Mesendoderm (in vitro differentiated cells): ENCODE measurements at regions not wholly inside any gene's neighbourhood (a gene's known extent, or its start where the extent isn't known, plus 50 kb on each side); places are given as distances from the start of the nearest gene placed in this dataset.
"Not testable (repeated sequence)": the region's sequence is repeated elsewhere in the genome, so short reads cannot be mapped to it uniquely, and the experiment has no call there.

ENCODE experiments used
- DNase-seq: peaks from one replicate; pipeline ENCODE4 v3.0.0; 2013
- H2AK5ac ChIP-seq: 2 replicates; pipeline ENCODE4 v1.6.1; 2013; ENCODE audit warnings: low read length, inconsistent platforms
- H2BK120ac ChIP-seq: 2 replicates; pipeline ENCODE4 v1.6.1; 2013; ENCODE audit warnings: low read depth, mild to moderate bottlenecking, low read length, moderate library complexity, mixed read lengths
- H2BK15ac ChIP-seq: replicated peaks from 2 replicates; pipeline ENCODE4 v1.6.1; 2013; ENCODE audit warnings: low read depth, mild to moderate bottlenecking, moderate library complexity
- H2BK5ac ChIP-seq: 2 replicates; pipeline ENCODE4 v1.6.1; 2013; ENCODE audit warnings: low read length, inconsistent platforms
- H3K18ac ChIP-seq: 2 replicates; pipeline ENCODE4 v1.6.1; 2013; ENCODE audit warnings: mild to moderate bottlenecking, low read length, mixed read lengths
- H3K23ac ChIP-seq: one replicate; pipeline ENCODE4 v1.6.1; 2013; ENCODE audit warnings: low read length
- H3K27ac ChIP-seq: 2 replicates; pipeline ENCODE4 v1.5.1; 2013; ENCODE audit warnings: low read depth, mild to moderate bottlenecking, inconsistent platforms, low read length, moderate library complexity
- H3K27me3 ChIP-seq: 2 replicates; pipeline ENCODE4 v1.6.1; 2013; ENCODE audit warnings: low read length, control low read depth, mild to moderate bottlenecking, inconsistent platforms; ENCODE audit not compliant: insufficient read depth, poor library complexity
- H3K36me3 ChIP-seq: 2 replicates; pipeline ENCODE4 v1.6.1; 2013; ENCODE audit warnings: low read length, inconsistent platforms; ENCODE audit not compliant: control insufficient read depth, insufficient read depth
- H3K4ac ChIP-seq: one replicate; pipeline ENCODE4 v1.6.1; 2013; ENCODE audit warnings: low read depth, mild to moderate bottlenecking, low read length, moderate library complexity
- H3K4me1 ChIP-seq: 2 replicates; pipeline ENCODE4 v1.6.1; 2013; ENCODE audit warnings: low read depth, low read length, inconsistent platforms; ENCODE audit not compliant: control insufficient read depth
- H3K4me2 ChIP-seq: 2 replicates; pipeline ENCODE4 v1.6.1; 2013; ENCODE audit warnings: low read length
- H3K4me3 ChIP-seq: 2 replicates; pipeline ENCODE4 v1.5.1; 2013; ENCODE audit warnings: mild to moderate bottlenecking, low read length
- H3K56ac ChIP-seq: one replicate; pipeline ENCODE4 v1.6.1; 2013; ENCODE audit warnings: low read length
- H3K79me1 ChIP-seq: 2 replicates; pipeline ENCODE4 v1.6.1; 2013; ENCODE audit warnings: low read length, inconsistent platforms
- H3K79me2 ChIP-seq: 2 replicates; pipeline ENCODE4 v1.6.1; 2013; ENCODE audit warnings: mild to moderate bottlenecking, low read length; ENCODE audit not compliant: control insufficient read depth, insufficient read depth
- H3K9ac ChIP-seq: 2 replicates; pipeline ENCODE4 v1.6.1; 2013; ENCODE audit warnings: low read length, inconsistent platforms
- H4K5ac ChIP-seq: one replicate; pipeline ENCODE4 v1.6.1; 2013; ENCODE audit warnings: low read length
- H4K8ac ChIP-seq: one replicate; pipeline ENCODE4 v1.6.1; 2013; ENCODE audit warnings: low read depth, mild to moderate bottlenecking, control low read depth, low read length, moderate library complexity
- WGBS: extraction: QIAGEN DNeasy Blood & Tissue Kit; methylation state at CpG from one replicate; pipeline ENCODE4 v1.1.7; 2013; ENCODE audit warnings: low lambda C conversion rate, missing lambda C conversion rate; ENCODE audit not compliant: insufficient coverage; ENCODE audit errors: extremely low coverage; 5-methylcytosine and 5-hydroxymethylcytosine counted together

- H3K9ac ChIP-seq = no peak overlapping the region
- no peak overlapping the region for H3K4ac ChIP-seq
- H3K79me1 ChIP-seq = no peaks in the 10 kb centered on the region
- H3K27ac ChIP-seq = no peak overlapping the region
- H2BK5ac ChIP-seq = no peak overlapping the region
- no peaks in the 10 kb centered on the region for H3K4me1 ChIP-seq
- H3K79me2 ChIP-seq = no peaks in the 10 kb centered on the region
- H2AK5ac ChIP-seq = no peak overlapping the region
- DNase-seq = no peak
- no peaks in the 10 kb centered on the region for H3K36me3 ChIP-seq
- no peak overlapping the region for H4K5ac ChIP-seq
- no peak overlapping the region for H3K23ac ChIP-seq
- H2BK15ac ChIP-seq = no peak overlapping the region
- no peak overlapping the region for H3K4me2 ChIP-seq
- H3K18ac ChIP-seq = no peak overlapping the region
- WGBS = no CpG with 5 or more reads among the region's 4 CpGs
- no peak overlapping the region for H2BK120ac ChIP-seq
- H3K56ac ChIP-seq = no peak overlapping the region
- no peak overlapping the region for H4K8ac ChIP-seq
- no peaks in the 10 kb centered on the region for H3K27me3 ChIP-seq
- no peak overlapping the region for H3K4me3 ChIP-seq
These were observed 96.8 kb upstream of the IFNG-AS1 start for GRCh38 chr12:67892259-67893021.

- H3K27ac ChIP-seq = no peak overlapping the region
- no peaks in the 10 kb centered on the region for H3K36me3 ChIP-seq
- H2BK120ac ChIP-seq = no peak overlapping the region
- no peak overlapping the region for H2BK15ac ChIP-seq
- no peak overlapping the region for H4K5ac ChIP-seq
- no peaks in the 10 kb centered on the region for H3K4me1 ChIP-seq
- H3K56ac ChIP-seq = no peak overlapping the region
- no peak overlapping the region for H3K23ac ChIP-seq
- DNase-seq = no peak
- no peaks in the 10 kb centered on the region for H3K79me1 ChIP-seq
- H3K4ac ChIP-seq = no peak overlapping the region
- H3K27me3 ChIP-seq = no peaks in the 10 kb centered on the region
- no CpG with 5 or more reads among the region's 7 CpGs for WGBS
- no peaks in the 10 kb centered on the region for H3K79me2 ChIP-seq
- no peak overlapping the region for H3K4me3 ChIP-seq
- H3K4me2 ChIP-seq = no peak overlapping the region
- no peak overlapping the region for H4K8ac ChIP-seq
- no peak overlapping the region for H3K9ac ChIP-seq
- no peak overlapping the region for H2BK5ac ChIP-seq
- no peak overlapping the region for H3K18ac ChIP-seq
- H2AK5ac ChIP-seq = no peak overlapping the region
These were observed 96.1 kb upstream of the IFNG-AS1 start for GRCh38 chr12:67893022-67893580.

DNA sequence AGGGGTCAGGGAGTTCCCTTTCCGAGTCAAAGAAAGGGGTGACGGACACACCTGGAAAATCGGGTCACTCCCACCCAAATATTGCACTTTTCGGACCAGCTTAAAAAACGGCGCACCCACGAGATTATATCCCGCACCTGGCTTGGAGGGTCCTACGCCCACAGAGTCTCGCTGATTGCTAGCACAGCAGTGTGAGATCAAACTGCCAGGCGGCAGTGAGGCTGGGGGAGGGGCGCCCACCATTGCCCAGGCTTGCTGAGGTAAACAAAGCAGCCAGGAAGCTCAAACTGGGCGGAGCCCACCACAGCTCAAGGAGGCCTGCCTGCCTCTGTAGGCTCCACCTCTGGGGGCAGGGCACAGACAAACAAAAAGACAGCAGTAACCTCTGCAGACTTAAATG is 88.8 kb upstream of the IFNG-AS1 start:
- not testable (repeated sequence) for H3K18ac ChIP-seq, H3K9ac ChIP-seq, H3K27me3 ChIP-seq, H2BK15ac ChIP-seq, H4K5ac ChIP-seq, H2BK120ac ChIP-seq, H3K79me2 ChIP-seq, DNase-seq, H3K56ac ChIP-seq, H3K79me1 ChIP-seq, H3K27ac ChIP-seq, H3K4ac ChIP-seq, H3K4me1 ChIP-seq, H3K4me2 ChIP-seq, H3K4me3 ChIP-seq, H2BK5ac ChIP-seq, H2AK5ac ChIP-seq, H3K23ac ChIP-seq, H4K8ac ChIP-seq, H3K36me3 ChIP-seq
- no CpG with 5 or more reads among the region's 13 CpGs for WGBS

- Histone ChIP-seq H3K23ac (no peak overlapping the region), H3K4ac (no peak overlapping the region), H3K18ac (no peak overlapping the region), H3K4me1 (no peaks in the 10 kb centered on the region), H3K4me2 (no peak overlapping the region), H3K36me3 (no peaks in the 10 kb centered on the region), H2AK5ac (no peak overlapping the region), H2BK15ac (no peak overlapping the region), H3K56ac (no peak overlapping the region), H3K79me1 (no peaks in the 10 kb centered on the region), H3K27me3 (no peaks in the 10 kb centered on the region), H2BK120ac (no peak overlapping the region), H3K79me2 (no peaks in the 10 kb centered on the region), H4K8ac (no peak overlapping the region), H3K4me3 (no peak overlapping the region), H3K9ac (no peak overlapping the region), H3K27ac (no peak overlapping the region), H4K5ac (no peak overlapping the region), H2BK5ac (no peak overlapping the region)
- DNase-seq = no peak
- WGBS = no CpG with 5 or more reads among the region's 4 CpGs
These were observed 80.1 kb upstream of the IFNG-AS1 start for GRCh38 chr12:67909091-67909531.

DNA sequence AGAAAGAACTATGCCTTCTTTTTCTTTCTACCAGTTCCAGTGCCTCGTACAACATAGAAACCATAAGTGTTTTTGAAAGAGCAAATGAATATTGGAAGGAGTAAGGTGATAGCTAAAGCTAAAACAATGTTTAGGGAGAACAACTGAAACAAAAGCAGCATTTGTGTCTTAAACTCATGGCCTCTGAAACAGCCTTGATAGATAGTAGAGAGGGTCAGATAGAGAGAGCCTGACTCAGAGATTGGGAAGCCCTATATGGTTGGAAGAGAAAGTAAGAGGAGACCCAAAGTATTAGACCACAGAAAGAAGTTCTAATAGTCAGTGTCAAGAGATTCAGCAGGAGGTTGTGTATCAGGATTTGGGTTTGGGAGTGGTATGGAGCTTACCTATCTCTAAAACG is 79.6 kb upstream of the IFNG-AS1 start:
- no peak overlapping the region for H2BK5ac ChIP-seq
- DNase-seq = no peak
- no peaks in the 10 kb centered on the region for H3K27me3 ChIP-seq
- H2BK120ac ChIP-seq = no peak overlapping the region
- no peaks in the 10 kb centered on the region for H3K36me3 ChIP-seq
- H3K4me2 ChIP-seq = no peak overlapping the region
- H3K56ac ChIP-seq = no peak overlapping the region
- no peak overlapping the region for H2BK15ac ChIP-seq
- no peak overlapping the region for H4K8ac ChIP-seq
- H3K4me1 ChIP-seq = no peaks in the 10 kb centered on the region
- WGBS = no CpG with 5 or more reads among the region's 2 CpGs
- no peak overlapping the region for H3K23ac ChIP-seq
- H2AK5ac ChIP-seq = no peak overlapping the region
- no peak overlapping the region for H3K27ac ChIP-seq
- H3K79me2 ChIP-seq = no peaks in the 10 kb centered on the region
- no peak overlapping the region for H4K5ac ChIP-seq
- H3K79me1 ChIP-seq = no peaks in the 10 kb centered on the region
- H3K18ac ChIP-seq = no peak overlapping the region
- H3K9ac ChIP-seq = no peak overlapping the region
- H3K4me3 ChIP-seq = no peak overlapping the region
- no peak overlapping the region for H3K4ac ChIP-seq
